Tibial nerve (tissue), 4 donors: ENCODE measurements at regions not wholly inside any gene's neighbourhood (a gene's known extent, or its start where the extent isn't known, plus 50 kb on each side); places are given as distances from the start of the nearest gene placed in this dataset.

Experiments used
- DNase-seq, 2 donors: peaks; one replicate each; pipeline ENCODE4 v3.0.0-alpha.2; 2019; ENCODE audit warnings: low spot score in 2 of 2
- H3K27ac ChIP-seq, 4 donors: fragments of 200-600 bp; sonication (generic) in 3 of 4; one replicate each; pipeline ENCODE4 v1.5.1; 2017 to 2019; ENCODE audit warnings: mild to moderate bottlenecking in 1 of 4
- H3K27me3 ChIP-seq, 2 donors: fragments of 200-600 bp; sonication (generic) in 1 of 2; one replicate each; pipeline versions ENCODE4 v1.5.1 to v1.6.0; 2017 to 2019
- H3K36me3 ChIP-seq, 3 donors: fragments of 200-600 bp; sonication (generic); one replicate each; pipeline ENCODE4 v1.5.1; 2018 to 2019
- H3K4me1 ChIP-seq, 4 donors: fragments of 200-600 bp; sonication (generic) in 3 of 4; one replicate each; pipeline ENCODE4 v1.5.1; 2017 to 2019
- H3K4me3 ChIP-seq, 4 donors: fragments of 200-600 bp; sonication (generic) in 3 of 4; one replicate each; pipeline ENCODE4 v1.5.1; 2017 to 2019; ENCODE audit warnings: mild to moderate bottlenecking in 1 of 4, moderate library complexity in 1 of 4
- H3K9me3 ChIP-seq, 4 donors: fragments of 200-600 bp; sonication (generic) in 3 of 4; one replicate each; pipeline ENCODE4 v1.5.1; 2017 to 2019
- CTCF ChIP-seq, 5 experiments: fragments of 200-600 bp in 3 of 5; fragments of 450-650 bp in 2 of 5; sonication (generic) in 3 of 5; IDR thresholded peaks; one replicate each; pipeline ENCODE4 v1.5.1; 2016 to 2019; ENCODE audit warnings: antibody characterized with exemption in 5 of 5, mild to moderate bottlenecking in 3 of 5, moderate library complexity in 2 of 5
- EP300 ChIP-seq, 2 donors: sonication (generic); formaldehyde crosslinking; IDR thresholded peaks; one replicate each; pipeline ENCODE4 v1.6.1; 2017; ENCODE audit warnings: antibody characterized with exemption in 2 of 2, mild to moderate bottlenecking in 1 of 2
- POLR2A ChIP-seq, 2 donors: fragments of 450-650 bp; IDR thresholded peaks; one replicate each; pipeline ENCODE4 v1.6.1; 2017; ENCODE audit warnings: antibody characterized with exemption in 2 of 2, mild to moderate bottlenecking in 2 of 2, moderate library complexity in 2 of 2
- WGBS, 2 donors: methylation state at CpG; one replicate each; pipeline ENCODE4 v1.1.5; 2018; 5-methylcytosine and 5-hydroxymethylcytosine counted together

- H3K4me1 ChIP-seq, result no peaks in the 10 kb centered on the region
- H3K27ac ChIP-seq, result no peak overlapping the region
- H3K4me3 ChIP-seq, result no peak overlapping the region
- no peaks in the 10 kb centered on the region for H3K27me3 ChIP-seq
- DNase-seq, result no peak
- no peaks in the 10 kb centered on the region for H3K36me3 ChIP-seq
- WGBS, 2 donors, result 74 to 92% methylated on average over 2 of the region's 2 CpGs
- no peaks in the 10 kb centered on the region for H3K9me3 ChIP-seq
- TF ChIP-seq EP300 (IDR thresholded peaks at IDR 0.05) (no peak), CTCF (IDR thresholded peaks at IDR 0.05) (no peak), POLR2A (IDR thresholded peaks at IDR 0.05) (no peak)
Measured at GRCh38 chr6:67328269-67328668, 1306.8 kb upstream of the ADGRB3 start.

GRCh38 chr6:67300430-67301040 lies 1334.5 kb upstream of the ADGRB3 start:
- peaks cover 0 to 5% (median 0%) of the 10 kb centered on the region in 4 donors for H3K9me3 ChIP-seq
- TF ChIP-seq POLR2A (IDR thresholded peaks at IDR 0.05) (no peak), CTCF (IDR thresholded peaks at IDR 0.05) (no peak), EP300 (IDR thresholded peaks at IDR 0.05) (no peak)
- no peaks in the 10 kb centered on the region for H3K36me3 ChIP-seq
- DNase-seq, result no peak
- H3K27me3 ChIP-seq, result no peaks in the 10 kb centered on the region
- H3K27ac ChIP-seq, result no peak overlapping the region
- WGBS, 2 donors, result 89 to 90% methylated on average over 12 of the region's 12 CpGs
- H3K4me3 ChIP-seq, result no peak overlapping the region
- no peaks in the 10 kb centered on the region for H3K4me1 ChIP-seq

- Histone ChIP-seq H3K27me3 (no peaks in the 10 kb centered on the region), H3K4me1 (no peaks in the 10 kb centered on the region), H3K36me3 (no peaks in the 10 kb centered on the region), H3K9me3 (peaks cover 0 to 7% (median 3%) of the 10 kb centered on the region in 4 donors), H3K4me3 (no peak overlapping the region), H3K27ac (no peak overlapping the region)
- no peak for DNase-seq
- 74 to 77% methylated on average over 2 of the region's 2 CpGs for WGBS, 2 donors
- TF ChIP-seq EP300 (IDR thresholded peaks at IDR 0.05) (no peak), CTCF (IDR thresholded peaks at IDR 0.05) (no peak), POLR2A (IDR thresholded peaks at IDR 0.05) (no peak)
Measured at GRCh38 chr6:67292169-67292568, 1342.9 kb upstream of the ADGRB3 start.

- no peak for DNase-seq
- Histone ChIP-seq H3K27me3 (no peaks in the 10 kb centered on the region), H3K27ac (no peak overlapping the region), H3K36me3 (no peaks in the 10 kb centered on the region), H3K4me3 (no peak overlapping the region), H3K4me1 (no peaks in the 10 kb centered on the region), H3K9me3 (peaks cover 0 to 2% (median 0%) of the 10 kb centered on the region in 4 donors)
- TF ChIP-seq POLR2A (IDR thresholded peaks at IDR 0.05), result no peak
- no peak for TF ChIP-seq CTCF (IDR thresholded peaks at IDR 0.05)
- TF ChIP-seq EP300 (IDR thresholded peaks at IDR 0.05), result no peak
Measured at GRCh38 chr6:67287566-67287965, 1347.5 kb upstream of the ADGRB3 start.

GRCh38 chr6:67285770-67286495 lies 1349.1 kb upstream of the ADGRB3 start:
- no peak for DNase-seq
- Histone ChIP-seq H3K4me3 (no peak overlapping the region), H3K9me3 (peaks cover 0 to 2% (median 0%) of the 10 kb centered on the region in 4 donors), H3K36me3 (no peaks in the 10 kb centered on the region), H3K27ac (no peak overlapping the region), H3K27me3 (no peaks in the 10 kb centered on the region), H3K4me1 (no peaks in the 10 kb centered on the region)
- no peak for TF ChIP-seq POLR2A (IDR thresholded peaks at IDR 0.05)
- TF ChIP-seq CTCF (IDR thresholded peaks at IDR 0.05), result no peak
- no peak for TF ChIP-seq EP300 (IDR thresholded peaks at IDR 0.05)
